GM21367 (cell line): ENCODE measurements at regions not wholly inside any gene's neighbourhood (a gene's known extent, or its start where the extent isn't known, plus 50 kb on each side); places are given as distances from the start of the nearest gene placed in this dataset.
"Not testable (repeated sequence)": the region's sequence is repeated elsewhere in the genome, so short reads cannot be mapped to it uniquely, and the experiment has no call there.

Source experiments
- ATAC-seq: cut with Tn5 transposase; IDR thresholded peaks from one replicate; pipeline ENCODE4 v1.9.1; 2021; ENCODE audit not compliant: unreplicated experiment

- not testable (repeated sequence) for ATAC-seq
Observed at GRCh38 chr10:78096486-78096885, 62.8 kb downstream of the RPS24 start.

DNA sequence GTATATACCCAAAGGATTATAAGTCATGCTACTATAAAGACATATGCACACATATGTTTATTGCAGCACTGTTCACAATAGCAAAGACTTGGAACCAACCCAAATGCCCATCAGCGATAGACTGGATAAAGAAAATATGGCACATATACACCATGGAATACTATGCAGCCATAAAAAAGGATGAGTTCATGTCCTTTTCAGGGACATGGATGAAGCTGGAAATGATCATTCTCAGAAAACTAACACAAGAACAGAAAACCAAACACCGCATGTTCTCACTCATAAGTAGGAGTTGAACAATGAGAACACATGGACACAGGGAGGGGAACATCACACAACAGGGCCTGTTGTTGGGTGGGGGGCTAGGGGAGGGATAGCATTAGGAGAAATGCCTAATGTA lies 68.9 kb downstream of the RPS24 start:
- ATAC-seq = not testable (repeated sequence)

- ATAC-seq = no peak
Observed at GRCh38 chr10:78109210-78109609, 75.5 kb downstream of the RPS24 start.

DNA sequence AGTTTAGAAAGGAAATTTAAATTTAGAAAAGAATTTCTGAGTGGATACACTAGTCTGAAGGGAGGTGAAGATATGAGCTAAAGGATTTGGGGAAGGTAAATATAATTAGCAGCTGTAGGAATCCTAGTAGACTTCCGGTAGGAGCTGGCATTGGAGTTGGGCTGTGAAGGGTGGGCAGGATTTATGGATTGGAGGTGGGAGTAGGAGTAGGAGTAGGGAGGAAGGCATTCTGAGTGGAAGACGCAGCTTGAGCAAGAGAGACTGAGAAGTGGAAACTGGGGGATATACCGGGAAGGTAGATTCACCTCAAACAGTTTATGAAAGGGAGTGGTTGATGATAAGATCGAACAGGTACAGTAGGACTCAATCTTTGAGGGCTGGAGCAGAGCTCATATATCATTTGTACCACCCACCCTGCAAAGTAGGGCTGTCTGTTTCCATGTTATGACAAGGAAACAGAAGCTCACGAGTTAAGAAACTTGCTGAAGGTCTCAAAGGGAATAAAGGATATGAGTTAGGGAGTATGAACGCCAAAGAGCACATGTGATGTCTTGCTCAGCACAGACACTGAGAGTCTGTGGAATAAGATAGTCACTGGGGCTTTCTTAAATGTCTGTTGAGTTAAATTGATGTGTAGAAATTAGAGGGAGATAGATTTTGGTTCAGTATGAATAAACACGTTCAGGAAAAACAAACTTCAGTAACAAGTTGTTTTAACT lies 81.6 kb downstream of the RPS24 start:
- no peak for ATAC-seq

GRCh38 chr10:78116361-78116760 lies 82.7 kb downstream of the RPS24 start:
- ATAC-seq = no peak

- ATAC-seq = no peak
Observed at GRCh38 chr10:78118591-78118990, 84.9 kb downstream of the RPS24 start.

- no peak for ATAC-seq
Observed at GRCh38 chr10:78121801-78122200, 88.1 kb downstream of the RPS24 start.

DNA sequence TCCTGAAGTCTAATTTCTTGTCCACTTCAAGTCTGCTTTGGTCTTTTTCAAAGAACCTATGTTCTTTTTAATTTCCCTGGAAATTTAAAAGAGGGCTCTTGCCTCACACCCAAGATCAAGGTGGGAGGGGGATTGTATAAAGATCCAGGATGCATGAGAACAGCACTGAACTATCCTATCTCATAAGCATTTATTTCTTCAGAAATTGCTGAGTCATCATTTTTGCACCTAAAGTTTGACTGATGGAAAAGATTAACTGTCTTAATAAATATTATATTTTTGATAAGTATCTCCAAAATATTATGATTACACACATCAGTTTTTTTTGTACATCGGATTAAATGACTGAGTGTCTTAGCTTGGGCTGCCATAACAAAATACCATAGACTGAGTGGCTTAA lies 90.5 kb downstream of the RPS24 start:
- ATAC-seq = no peak

DNA sequence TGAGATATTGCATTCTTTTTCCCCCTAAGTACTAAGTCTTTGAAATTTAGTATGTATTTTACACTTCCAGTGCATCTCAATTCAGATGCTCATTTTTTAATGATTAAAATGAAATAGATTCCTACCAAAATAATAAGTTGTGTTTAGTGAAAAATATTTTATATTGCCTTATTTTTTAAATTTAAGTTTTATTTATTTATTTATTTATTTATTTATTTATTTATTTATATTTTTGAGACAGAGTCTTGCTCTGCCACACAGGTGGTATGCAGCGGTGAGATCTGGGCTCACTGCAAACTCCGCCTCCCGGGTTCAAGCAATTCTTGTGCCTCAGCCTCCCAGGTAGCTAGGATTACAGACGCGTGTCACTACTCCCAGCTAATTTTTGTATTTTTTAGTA lies 95.5 kb downstream of the RPS24 start:
- no peak for ATAC-seq

GRCh38 chr10:78130966-78131710 lies 97.5 kb downstream of the RPS24 start:
- ATAC-seq = no peak

DNA sequence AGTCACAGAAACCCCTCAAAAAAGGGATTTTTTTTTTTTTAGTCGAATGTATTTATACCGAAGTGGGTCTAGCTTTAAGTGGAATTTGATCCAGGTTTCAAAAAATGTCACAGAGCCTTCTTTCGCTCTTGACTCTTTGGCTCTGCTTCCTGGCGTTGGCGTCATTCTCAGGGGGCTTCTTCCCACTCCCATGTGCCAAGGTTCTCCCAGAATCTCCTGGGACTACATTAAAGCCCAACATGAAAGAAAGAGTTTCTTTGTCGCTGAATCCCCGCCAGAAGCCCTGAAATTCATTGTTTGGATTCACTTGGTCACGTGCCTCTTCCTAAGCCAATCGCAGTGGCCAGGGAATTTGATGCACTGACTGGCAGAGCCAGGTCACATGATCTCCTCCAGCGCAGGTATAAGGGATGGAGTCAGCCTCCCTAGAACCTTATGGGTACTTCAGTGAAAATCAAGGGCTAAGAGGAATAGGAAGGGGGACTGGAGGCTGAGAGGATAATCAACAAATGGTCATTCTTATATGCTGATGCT lies 101.2 kb downstream of the RPS24 start:
- ATAC-seq = no peak

- ATAC-seq = no peak
Observed at GRCh38 chr10:78137147-78137546, 103.5 kb downstream of the RPS24 start.

DNA sequence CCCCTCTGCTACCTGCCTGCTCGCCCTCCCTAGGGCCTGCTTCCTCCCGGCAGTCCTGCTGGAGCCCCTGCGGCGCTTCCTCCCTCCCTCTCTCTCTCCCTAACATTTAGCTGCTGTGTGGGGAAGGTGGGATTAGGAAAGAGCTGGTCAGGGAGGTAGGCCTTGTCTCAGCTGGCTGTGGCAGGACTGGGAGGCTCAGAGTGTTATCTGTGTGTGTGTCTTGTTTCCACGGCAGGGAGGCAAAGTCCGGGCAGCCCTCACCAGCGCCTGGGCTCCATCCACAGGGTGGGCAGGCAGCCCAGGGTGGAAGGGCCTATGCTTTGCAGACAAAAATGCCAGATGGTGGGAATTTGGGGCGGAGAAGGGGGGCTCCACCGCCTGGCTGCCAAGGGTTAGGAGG lies 105.7 kb downstream of the RPS24 start:
- no peak for ATAC-seq

- ATAC-seq = no peak
Observed at GRCh38 chr10:78140066-78140630, 106.5 kb downstream of the RPS24 start.

DNA sequence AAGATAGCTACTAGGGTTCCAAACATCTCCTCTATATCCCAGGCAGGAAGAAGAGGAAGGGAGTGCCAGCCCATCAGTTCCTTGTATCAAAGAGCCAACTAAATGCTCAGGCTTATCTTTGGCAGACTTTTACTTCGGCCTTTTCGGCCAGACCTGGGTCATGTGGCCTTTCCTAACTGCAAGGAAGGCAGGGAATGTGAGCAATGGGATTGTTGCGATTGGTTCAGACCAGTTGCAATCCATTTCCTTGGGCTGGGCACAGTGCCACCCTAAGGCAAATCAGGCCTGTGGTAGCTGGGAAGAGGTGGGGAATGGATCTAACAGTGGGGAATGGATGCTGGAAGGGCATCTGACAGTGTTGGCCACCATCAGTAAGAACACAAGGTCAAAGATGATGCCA lies 109.9 kb downstream of the RPS24 start:
- ATAC-seq = no peak

DNA sequence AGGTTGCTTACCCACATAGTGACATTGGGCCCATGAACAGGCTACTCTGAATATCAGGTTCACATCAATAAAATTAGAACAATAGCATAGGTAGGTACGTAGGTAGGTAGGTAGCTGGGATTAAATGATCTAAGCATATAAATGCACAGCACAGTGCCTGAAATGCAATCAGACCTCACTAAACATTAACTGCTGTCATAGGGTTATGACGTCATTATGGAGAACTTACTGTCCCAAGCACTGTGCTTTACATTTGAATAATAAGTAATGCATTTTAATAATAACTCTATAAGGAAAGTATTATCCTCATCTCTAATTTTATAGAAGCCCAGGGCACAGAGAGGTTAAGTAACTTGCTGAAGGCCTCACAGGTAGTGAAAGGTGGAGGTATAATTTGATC lies 112.5 kb downstream of the RPS24 start:
- no peak for ATAC-seq

DNA sequence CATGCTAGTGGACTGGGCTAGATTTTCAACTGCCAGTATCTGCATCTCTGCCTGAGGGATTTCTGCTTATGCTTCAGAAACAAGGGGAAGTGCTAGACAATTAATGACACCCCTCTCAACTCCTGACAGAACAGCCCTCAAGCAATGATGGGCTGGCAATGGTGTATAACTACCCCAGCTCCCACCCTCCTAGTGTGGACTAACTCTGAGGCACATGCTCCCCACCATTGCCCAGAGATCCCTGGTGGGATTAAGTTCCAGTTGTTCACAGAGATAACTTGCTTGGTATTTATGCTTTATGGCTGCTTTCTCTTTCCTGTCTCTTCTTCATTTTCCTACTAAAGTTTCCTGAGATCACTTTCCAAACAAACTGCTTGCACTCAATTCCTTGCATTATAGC lies 113.5 kb downstream of the RPS24 start:
- no peak for ATAC-seq

GRCh38 chr10:78148216-78148960 lies 114.7 kb downstream of the RPS24 start:
- no peak for ATAC-seq

GRCh38 chr10:78148961-78149612 lies 115.4 kb downstream of the RPS24 start:
- ATAC-seq = no peak

GRCh38 chr10:78150756-78151155 lies 117.1 kb downstream of the RPS24 start:
- no peak for ATAC-seq

DNA sequence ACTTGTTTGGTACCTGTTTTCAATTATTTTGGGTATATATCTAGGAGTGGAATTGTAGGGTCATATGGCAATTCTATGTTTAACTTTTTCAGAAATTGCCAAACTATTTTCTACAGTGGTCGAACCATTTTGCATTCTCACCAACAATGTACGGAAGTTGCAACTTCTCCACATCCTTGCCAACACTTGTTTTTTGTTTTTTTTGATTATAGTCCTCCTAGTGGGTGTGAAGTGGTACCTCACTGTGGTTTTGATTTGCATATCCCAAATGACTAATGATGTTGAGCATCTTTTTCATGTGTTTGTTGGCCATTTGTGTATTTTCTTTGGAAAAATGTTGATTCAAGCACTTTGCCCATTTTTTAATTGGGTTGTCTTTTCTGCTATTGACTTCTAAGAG lies 122.1 kb downstream of the RPS24 start:
- no peak for ATAC-seq
